HG02588 (cell line): ENCODE measurements at regions not wholly inside any gene's neighbourhood (a gene's known extent, or its start where the extent isn't known, plus 50 kb on each side); places are given as distances from the start of the nearest gene placed in this dataset.
"Not testable (repeated sequence)": the region's sequence is repeated elsewhere in the genome, so short reads cannot be mapped to it uniquely, and the experiment has no call there.

Source experiments
- ATAC-seq: cut with Tn5 transposase; IDR thresholded peaks from one replicate; pipeline ENCODE4 v1.9.1; 2021; ENCODE audit warnings: mild to moderate bottlenecking, moderate library complexity; ENCODE audit not compliant: unreplicated experiment

DNA sequence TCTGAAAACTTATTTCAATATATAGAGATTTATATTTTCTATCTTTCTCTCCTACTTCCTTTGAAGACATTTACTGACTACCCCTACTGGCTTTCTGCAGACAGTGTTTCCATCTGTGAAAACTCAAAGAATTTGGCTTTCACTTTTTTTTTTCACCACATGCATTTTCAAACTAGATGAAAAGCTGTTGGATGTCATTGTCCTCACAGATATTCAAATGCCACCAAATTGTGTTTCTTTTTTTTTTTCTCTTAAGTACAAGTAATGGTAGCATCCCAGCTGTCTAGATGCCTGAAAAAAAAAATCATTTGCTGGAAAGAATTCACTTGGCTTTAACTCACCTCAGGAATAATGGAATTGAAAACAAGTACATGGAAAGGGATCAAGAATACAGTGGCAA is 2258.6 kb upstream of the ACO1 start:
- ATAC-seq, result no peak

DNA sequence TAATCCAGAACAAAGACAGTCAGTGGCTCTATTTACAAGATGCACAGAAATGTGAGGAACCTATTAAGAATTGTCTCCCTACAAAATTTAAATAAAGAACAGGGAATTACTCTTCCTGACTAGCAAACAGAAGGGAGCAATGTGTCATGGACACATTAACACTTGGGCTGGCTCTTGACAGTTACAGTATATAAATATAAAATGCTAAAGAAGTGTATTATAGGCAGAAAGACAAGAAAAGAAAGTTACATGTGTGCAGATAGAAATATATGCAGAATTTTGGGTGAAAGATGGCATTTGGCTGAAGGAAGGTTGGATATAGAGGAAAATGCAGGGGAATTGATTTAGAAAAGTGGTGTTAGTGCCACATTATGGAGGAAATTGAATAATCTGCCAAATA is 2257.1 kb upstream of the ACO1 start:
- ATAC-seq, result no peak

GRCh38 chr9:30140407-30140806 is 2244.0 kb upstream of the ACO1 start:
- ATAC-seq, result no peak

DNA sequence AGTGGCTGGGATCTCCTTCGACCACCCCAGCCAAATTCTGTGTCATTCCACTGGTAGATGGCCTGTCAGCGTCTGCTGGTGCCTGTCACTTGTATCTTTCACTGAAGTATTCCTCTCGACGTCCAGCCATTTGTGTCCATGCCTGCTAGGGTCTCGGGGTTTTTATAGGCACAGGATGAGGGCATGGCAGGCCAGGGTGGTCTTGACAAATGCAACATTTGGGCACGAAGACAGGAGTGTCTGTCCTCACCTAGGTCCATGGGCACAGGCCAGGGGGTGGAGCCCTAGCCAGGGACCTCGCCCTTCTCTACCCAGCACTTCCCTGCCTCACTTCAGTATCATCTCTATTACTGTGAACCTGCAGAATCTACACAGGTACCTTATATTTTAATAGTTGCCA is 2223.9 kb upstream of the ACO1 start:
- ATAC-seq, result no peak

- no peak for ATAC-seq
Measured at GRCh38 chr9:30172206-30172605, 2212.2 kb upstream of the ACO1 start.

DNA sequence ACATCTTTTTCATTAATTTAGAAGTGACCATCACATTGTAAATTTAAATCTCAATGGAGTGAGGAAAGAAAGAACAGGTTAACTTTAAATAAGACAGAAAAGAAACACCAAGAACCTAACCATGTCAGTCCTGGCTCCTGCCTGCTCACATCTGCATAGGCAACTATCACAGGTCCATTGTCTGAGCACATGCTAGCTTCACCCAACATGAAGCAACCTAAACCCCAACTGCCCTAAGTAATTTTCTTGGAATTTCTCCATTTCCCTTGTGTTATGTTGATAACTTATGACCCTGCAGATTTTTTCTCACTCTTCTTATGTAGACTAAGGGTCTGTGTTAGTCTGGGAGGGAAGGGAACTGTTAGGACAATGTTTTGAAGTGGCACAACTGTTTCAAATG is 2205.8 kb upstream of the ACO1 start:
- ATAC-seq, result no peak

DNA sequence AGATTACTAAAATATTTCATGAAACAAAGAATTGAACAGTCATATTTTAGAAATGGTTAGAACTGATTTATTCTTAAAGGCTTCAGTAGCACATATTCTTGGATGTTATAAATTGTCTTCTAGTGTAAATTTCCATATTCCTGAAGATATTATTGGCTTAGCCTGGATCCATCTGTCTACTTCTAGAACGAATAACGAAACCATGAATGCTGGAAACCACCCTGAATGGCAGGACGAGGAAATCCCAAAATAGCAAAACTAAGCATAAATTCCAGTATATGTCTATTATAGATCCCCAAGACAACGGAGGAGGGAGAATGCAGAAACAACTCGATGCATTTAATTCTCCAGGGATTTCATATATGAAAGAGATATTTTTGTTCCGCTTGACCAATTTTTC is 2191.0 kb upstream of the ACO1 start:
- ATAC-seq, result no peak

GRCh38 chr9:30196941-30197340 is 2187.5 kb upstream of the ACO1 start:
- ATAC-seq, result no peak

GRCh38 chr9:30197453-30197852 is 2187.0 kb upstream of the ACO1 start:
- no peak for ATAC-seq

- no peak for ATAC-seq
Measured at GRCh38 chr9:30197954-30198353, 2186.5 kb upstream of the ACO1 start.

GRCh38 chr9:30198463-30199309 is 2185.8 kb upstream of the ACO1 start:
- no peak for ATAC-seq

- ATAC-seq, result no peak
Measured at GRCh38 chr9:30201024-30201423, 2183.4 kb upstream of the ACO1 start.

DNA sequence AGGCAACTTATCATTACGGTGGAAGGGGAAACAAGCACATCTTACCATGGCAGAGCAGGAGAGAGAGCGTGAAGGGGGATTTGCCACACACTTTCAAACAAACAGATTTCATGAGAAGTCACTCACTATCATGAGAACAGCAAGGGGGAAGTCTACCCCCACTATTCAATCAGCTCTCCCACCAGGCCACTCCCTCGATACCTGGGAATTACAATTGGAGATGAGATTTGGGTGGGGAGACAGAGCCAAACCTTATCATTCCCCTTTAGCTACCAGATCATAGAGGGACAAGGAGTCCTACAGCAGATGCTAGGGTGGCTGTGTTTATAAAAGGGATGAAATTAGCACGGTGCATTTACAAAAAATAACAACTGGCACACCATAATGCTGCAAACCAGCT is 2149.4 kb upstream of the ACO1 start:
- no peak for ATAC-seq

DNA sequence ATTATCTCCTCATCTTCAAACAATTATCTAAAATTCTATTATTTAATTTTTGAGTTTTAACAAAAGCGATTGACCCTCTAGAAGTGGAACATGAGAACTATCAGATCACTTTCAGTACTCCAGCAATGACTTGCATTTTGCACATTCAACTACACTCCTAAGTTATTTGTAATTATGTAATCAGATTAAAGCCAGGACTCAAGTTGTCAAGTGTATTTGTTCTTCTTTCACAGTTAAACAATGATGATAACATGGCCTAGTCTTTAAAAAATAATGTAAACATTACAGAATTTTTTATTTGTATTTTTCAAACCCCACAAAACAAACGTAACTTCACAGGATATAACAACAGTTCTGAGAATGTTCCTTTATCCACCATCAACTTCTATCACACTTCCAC is 2148.9 kb upstream of the ACO1 start:
- ATAC-seq, result no peak

GRCh38 chr9:30239878-30240277 is 2144.6 kb upstream of the ACO1 start:
- no peak for ATAC-seq

DNA sequence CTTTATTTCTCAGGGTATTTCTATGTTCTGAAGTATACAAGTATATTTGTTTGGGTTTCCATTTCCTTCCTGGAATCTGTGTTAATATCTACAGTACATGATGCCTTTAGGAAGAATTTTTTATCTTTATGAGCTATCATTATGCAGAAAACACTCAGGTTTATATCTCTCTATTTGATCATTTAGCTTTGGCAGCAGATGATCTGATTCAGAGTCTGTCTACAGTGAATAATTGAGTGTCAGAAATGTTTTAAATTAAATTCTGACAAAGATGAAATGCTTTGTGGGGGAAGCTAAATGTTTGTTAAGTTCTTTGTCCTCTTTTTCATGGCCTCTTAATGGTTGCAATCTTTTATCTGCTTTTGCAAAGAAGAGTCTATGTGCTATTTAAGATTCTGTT is 2141.0 kb upstream of the ACO1 start:
- ATAC-seq, result no peak

- ATAC-seq, result no peak
Measured at GRCh38 chr9:30244877-30245276, 2139.6 kb upstream of the ACO1 start.

DNA sequence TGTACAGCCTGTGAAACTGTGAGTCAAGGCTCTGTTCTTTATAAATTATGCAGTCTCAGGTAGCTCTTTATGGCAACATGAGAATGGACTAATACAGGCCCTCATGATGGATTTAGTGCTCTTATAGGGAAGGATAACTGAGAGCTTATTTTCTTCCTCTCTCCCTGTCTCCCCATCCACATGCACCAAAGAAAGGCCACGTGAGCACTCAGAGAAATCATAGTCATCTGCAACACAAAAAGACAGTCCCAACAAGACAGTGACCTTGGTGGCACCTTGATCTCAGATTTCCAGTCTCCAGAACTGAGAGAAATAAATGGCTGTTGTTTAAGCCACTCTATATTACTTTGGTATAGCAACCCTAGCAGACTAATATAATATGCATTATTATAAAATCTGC is 2133.6 kb upstream of the ACO1 start:
- ATAC-seq, result no peak

- no peak for ATAC-seq
Measured at GRCh38 chr9:30258094-30258493, 2126.3 kb upstream of the ACO1 start.

- ATAC-seq, result no peak
Measured at GRCh38 chr9:30280229-30280900, 2104.1 kb upstream of the ACO1 start.

DNA sequence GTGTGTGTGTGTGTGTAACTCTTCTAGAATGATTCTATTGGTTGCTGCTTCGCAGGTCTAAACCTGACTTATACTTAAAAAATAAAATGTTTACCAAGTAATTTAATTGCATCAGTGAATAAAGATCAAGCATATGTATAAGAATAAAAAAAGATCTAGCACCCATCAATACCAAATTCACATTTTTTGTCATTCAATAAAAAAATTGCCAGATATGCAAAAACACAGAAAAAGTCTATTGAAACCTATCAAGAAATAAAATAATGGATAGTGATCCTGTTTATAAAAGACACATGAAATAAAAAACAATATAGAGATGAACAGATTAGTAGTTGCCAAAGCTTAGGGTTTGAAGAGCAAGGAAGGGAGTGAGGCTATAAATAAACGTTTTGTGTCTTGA is 2095.0 kb upstream of the ACO1 start:
- ATAC-seq, result no peak

- not testable (repeated sequence) for ATAC-seq
Measured at GRCh38 chr9:30292026-30292425, 2092.4 kb upstream of the ACO1 start.

DNA sequence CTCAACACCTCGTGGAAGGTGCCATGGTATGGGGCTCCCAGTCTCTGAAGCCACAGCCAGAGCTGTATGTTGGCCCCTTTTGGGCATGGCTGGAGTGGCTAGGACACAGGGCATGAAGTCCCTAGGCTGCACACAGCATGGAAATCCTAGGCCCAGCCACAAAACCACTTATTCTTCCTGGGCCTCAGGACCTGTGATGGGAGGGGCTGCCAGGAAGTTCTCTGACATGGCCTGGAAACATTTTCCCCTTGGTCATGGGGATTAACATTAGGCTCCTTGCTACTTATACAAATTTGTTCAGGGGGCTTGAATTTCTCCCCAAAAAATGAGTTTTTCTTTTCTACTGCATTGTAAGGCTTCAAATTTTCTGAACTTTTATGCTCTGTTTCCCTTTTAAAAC is 2091.2 kb upstream of the ACO1 start:
- ATAC-seq, result no peak
